Fibroblast of lung (primary cell): ENCODE measurements at regions not wholly inside any gene's neighbourhood (a gene's known extent, or its start where the extent isn't known, plus 50 kb on each side); places are given as distances from the start of the nearest gene placed in this dataset.

Experiments
- CTCF ChIP-seq, 2 donors: IDR thresholded peaks in 1 of 2; conservative IDR thresholded peaks in 1 of 2; 1 replicate in 1 of 2; 2 replicates in 1 of 2; pipeline ENCODE4 v1.5.1; 2011 to 2012; ENCODE audit warnings: low read length in 2 of 2, control low read depth in 1 of 2, inconsistent platforms in 1 of 2, low read depth in 1 of 2, mild to moderate bottlenecking in 1 of 2
- EZH2 ChIP-seq: IDR thresholded peaks from 2 replicates; pipeline ENCODE4 v1.5.1; 2012; ENCODE audit warnings: low read length, control low read depth, mild to moderate bottlenecking; ENCODE audit errors: missing control alignments

DNA sequence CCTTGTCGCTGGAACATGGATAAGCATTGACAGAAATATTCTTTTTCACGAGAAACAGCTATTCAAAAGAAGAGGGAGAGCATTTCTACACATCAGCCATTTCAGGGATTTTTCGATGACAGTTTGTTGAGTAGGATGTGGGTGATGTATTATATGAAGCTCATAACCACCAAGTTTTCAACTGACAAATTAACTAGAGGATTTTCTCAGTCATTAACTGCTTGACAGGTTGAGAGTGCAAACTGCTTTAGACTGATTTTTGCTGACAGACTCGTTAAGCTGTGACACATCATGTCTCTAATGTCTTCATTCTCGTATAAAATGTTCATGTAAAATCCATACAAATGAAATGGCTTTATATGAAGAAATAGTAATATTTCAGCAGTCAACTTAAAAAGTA, 354.2 kb upstream of the KCNN2 start:
- TF ChIP-seq CTCF (conservative IDR thresholded peaks at IDR 0.05 in 1 of 2, IDR thresholded peaks at IDR 0.05 in 1 of 2; ENCODE audit: low read depth in 1 of 2, low read length in 2 of 2) (no peak), EZH2 (no peak)
